Right hindlimb (tissue), 1 donor: ENCODE measurements at regions not wholly inside any gene's neighbourhood (a gene's known extent, or its start where the extent isn't known, plus 50 kb on each side); places are given as distances from the start of the nearest gene placed in this dataset.
A peak's percentile ranks its signal among the peaks of the same experiment; 100 is the strongest.

Source experiments
- DNase-seq: peaks from one replicate; pipeline ENCODE4 v3.0.0-alpha.2; 2018

- no peak for DNase-seq
These were observed 268.4 kb upstream of the ARGLU1 start for GRCh38 chr13:106836186-106836802.

DNA sequence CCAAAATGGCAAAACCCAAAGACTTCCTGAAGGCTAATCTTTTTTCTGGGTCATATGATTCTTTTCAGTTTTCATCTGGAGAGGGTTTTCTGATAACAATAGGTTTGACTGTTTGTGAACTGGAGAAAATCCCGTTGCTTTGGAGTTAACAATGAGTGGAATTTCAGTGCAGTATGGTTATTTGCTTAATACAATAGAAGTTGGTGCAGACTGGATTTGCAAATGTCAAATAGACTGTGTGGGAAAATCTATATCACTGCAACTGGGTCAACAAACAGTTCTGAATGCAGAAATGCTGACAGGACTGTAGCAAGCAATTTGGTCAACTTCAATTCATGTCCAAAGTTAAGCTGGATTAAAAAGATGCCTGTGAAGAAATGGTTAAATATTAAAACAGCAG lies 267.5 kb upstream of the ARGLU1 start:
- no peak for DNase-seq

DNA sequence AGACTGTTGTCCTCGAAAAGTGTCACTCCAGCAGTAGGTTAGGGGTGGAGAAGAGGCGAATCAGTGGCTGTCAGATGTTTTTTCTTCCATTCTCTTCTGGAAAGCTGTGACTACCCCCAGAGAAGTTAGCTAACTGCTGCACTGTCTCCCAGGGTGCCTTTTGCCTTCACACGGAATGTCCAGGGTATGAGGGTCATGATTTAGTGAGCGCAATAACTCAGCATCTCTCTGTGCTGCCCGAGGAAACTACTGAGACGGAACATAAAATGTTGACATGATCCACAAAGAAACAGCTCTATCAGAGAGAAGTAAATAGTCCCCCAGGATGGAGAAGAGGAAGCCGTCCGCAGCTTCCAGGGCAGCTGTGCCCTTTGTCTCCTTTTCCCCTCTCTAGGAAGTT lies 254.0 kb upstream of the ARGLU1 start:
- no peak for DNase-seq

GRCh38 chr13:106819413-106820180 lies 251.7 kb upstream of the ARGLU1 start:
- DNase-seq, result no peak

DNA sequence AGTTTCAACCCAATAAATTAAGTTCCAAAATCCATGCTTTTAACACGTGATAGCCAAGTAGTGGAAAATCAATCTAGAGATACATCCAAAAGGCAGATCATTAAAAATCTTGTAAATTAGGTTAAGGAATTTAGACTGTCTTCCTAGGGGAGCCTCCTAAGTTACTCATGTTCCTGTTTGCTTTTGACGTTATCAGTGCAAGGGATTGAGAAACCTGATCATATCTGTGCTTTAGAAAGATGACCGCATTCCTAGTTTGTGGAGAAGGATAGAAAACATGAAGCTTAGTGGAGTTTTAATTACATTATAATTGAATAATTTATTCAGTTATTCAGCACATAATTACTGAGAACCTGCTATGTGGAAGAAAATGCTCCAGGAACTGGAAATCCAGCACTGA lies 251.0 kb upstream of the ARGLU1 start:
- DNase-seq, result no peak

GRCh38 chr13:106815545-106815944 lies 247.6 kb upstream of the ARGLU1 start:
- no peak for DNase-seq

DNA sequence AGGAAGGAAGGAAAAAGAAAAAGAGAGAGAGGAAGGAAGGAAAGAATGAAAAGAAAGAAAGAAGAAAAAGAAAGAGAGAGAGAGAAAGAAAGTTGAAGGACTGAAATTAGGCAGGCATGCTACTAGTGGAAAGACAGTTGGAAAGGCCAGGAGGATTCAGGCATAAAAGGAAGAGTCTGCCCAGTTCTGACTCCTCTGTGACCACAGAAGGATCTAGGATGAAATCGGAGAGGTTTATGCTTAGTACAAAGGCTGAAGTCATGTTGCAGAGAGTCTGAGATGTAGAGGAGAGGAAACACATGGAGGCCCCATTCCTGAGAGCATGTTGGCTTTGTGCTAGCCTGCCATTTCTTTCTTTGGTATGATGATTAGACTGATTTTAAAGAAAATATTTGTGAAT lies 246.5 kb upstream of the ARGLU1 start:
- DNase-seq, result peak; percentile 43

- DNase-seq, result no peak
These were observed 242.1 kb upstream of the ARGLU1 start for GRCh38 chr13:106810069-106810468.

- no peak for DNase-seq
These were observed 237.1 kb upstream of the ARGLU1 start for GRCh38 chr13:106804991-106805390.

- no peak for DNase-seq
These were observed 235.0 kb upstream of the ARGLU1 start for GRCh38 chr13:106802917-106803316.

DNA sequence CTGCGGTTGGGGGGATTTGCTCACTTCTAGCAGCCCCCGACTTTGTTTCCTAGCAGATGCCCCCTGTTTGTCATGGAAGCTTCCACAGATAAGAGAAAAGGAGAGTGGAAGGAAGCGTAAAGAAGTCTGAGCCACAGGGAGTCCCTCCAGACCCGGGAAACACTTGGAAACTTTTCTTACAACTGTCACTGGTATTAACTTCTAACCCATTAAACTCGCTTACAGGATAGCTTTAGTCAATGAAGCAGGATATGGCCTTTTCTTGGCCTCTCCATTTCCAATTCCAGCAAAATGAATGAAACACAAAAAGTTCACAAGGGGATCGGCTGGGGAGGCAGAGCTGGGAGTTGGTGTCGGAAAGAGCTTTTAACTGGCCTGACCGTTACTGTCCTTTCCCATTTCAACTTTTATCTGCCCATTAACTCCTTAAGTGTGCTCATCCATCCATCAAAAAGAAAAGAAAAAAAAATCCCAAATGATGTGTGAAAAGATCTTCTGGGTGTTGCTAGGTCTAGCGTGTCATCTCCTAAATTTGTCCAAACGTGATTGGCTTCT lies 231.9 kb upstream of the ARGLU1 start:
- DNase-seq, result no peak

- DNase-seq, result no peak
These were observed 229.2 kb upstream of the ARGLU1 start for GRCh38 chr13:106797081-106797640.

DNA sequence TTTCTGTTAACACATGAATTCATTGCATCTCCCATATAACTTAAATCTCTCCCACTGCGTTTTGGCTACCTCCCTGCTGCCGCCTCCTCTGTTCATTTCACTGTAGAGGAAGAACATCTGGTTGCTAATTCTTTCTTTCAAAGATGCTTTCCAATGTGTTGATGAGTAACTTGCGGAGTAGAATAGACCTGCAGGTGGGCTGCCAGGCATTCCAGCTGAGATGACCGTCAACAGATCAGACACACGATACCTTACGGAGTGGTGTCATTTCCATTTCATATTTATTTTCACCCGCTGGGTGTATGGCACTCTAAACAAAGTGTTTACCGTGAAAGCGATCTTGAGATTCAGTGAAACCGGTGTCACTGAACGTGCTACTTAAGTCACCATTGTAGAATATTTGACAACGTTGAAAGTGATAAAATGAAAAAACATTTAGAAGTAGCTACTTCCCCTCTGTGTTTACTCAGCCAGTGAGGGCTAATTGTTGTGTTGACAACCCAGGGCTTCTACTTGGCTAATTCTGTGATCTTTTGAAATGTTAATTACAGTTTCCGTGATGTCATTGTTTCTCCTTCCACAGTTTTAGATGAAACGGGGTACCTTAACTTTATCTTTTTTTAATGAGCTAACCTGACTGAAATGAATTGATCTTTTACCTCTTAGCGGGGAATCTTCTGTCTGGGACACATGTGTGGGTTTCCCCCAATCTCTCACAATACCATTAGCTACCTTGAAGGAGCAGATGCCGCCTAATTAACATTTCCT lies 228.5 kb upstream of the ARGLU1 start:
- no peak for DNase-seq

GRCh38 chr13:106795847-106796246 lies 227.9 kb upstream of the ARGLU1 start:
- DNase-seq, result no peak

GRCh38 chr13:106794117-106794516 lies 226.2 kb upstream of the ARGLU1 start:
- DNase-seq, result no peak

DNA sequence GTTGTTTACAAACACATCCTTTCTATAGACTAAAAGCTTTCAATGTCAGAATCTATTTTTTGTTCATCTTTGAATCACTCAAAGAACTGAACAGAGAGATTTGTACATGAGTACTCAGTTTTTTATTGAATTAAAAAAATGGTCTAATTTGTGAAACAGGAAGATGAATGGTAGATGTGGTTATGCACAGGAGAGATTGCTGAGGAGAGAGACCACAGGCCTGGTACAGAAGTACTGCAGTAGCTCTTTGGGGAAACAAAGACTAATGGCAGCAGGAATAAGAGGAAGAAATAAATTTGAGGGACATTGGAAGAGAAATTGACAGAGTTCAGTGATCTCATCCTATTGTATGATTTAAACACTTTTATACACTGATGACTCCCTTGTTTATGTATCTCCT lies 222.0 kb upstream of the ARGLU1 start:
- DNase-seq, result no peak

GRCh38 chr13:106786006-106786563 lies 218.1 kb upstream of the ARGLU1 start:
- no peak for DNase-seq

DNA sequence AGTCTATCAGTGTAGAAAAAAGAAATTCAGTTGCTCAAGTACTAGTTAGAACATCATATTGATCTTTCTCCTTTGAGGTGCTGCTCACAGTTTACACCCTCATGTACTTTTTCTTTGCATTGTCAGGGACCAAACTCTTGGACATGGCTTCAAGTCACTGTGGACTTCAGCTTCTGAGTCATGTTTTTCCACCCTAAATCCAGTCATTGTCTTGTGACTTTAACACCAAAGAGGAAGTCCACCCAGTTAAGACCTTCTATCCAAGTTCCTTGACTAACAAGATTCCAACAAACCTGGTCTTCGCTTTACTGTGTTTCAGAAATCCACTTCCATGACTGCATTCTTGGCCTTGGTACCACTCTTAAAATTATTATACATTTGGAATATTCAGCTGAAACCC lies 206.7 kb upstream of the ARGLU1 start:
- DNase-seq, result no peak

DNA sequence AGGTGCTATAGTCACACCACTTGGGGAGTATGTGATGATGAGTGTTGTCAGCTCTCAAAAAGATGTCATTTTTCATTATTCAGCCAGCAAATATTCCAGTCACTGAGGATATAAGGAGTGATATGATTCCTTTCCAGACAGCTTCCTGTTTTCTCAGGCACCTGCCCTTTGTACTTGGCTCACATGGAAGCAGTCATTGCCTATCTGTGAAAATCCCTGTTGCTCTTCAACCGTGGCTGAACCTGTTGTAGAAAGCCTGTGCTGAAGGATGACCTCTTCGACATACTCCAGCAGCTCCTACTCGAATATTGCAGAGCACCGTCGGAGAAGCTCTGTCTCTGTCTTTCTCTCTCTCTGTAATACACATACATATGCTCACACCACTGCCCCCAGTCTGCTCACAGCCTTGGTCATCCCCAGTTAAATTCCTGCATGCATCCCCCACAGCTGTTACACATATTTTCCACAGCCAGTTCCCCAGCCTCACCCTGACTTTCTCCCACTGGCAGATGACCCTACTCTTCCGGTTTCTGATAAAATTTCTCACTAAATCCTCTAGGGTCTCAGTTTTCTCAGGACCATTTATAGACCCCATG lies 204.2 kb upstream of the ARGLU1 start:
- DNase-seq, result peak; percentile 29

- DNase-seq, result no peak
These were observed 201.1 kb upstream of the ARGLU1 start for GRCh38 chr13:106768991-106769390.

DNA sequence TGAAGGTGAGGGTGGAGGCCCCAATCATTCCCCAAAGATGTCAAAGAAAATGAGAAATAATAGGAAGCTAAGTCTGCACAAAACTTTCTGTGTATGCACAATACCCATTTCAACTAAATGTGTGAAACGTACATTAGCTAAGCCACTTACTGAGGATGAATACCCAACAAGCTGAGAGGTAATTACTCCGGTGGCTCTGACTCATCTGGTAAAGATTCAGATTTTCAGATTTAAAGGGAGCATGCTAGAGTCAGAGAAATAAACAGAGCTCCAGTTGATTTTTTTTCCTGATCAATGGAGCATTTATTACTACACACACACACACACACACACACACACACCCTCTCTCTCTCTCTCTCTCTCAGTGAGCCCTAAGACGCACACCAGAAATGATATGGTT lies 194.8 kb upstream of the ARGLU1 start:
- no peak for DNase-seq

GRCh38 chr13:106756446-106756845 lies 188.5 kb upstream of the ARGLU1 start:
- DNase-seq, result no peak

DNA sequence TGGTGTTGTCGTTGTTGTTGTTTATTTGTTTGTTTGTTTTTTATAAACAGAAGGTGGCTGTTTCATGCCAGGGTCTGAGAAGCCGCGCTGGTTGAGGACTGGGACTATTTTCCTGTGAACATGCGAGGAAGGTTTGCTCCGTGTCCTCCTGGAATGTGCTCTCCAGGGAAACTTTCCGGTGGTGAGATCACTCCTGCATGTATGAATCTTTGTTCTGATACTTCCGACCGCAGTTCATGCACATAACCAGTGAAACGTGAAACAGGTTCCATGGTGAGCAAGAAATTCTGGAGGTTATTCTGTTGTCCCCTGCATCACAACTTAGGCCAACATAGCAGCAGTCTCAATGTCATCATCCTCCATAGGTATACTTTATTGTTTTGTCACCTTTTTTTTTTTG lies 187.6 kb upstream of the ARGLU1 start:
- no peak for DNase-seq
